GM12878 (cell line): ENCODE measurements at regions not wholly inside any gene's neighbourhood (a gene's known extent, or its start where the extent isn't known, plus 50 kb on each side); places are given as distances from the start of the nearest gene placed in this dataset.

Source experiments
- ATAC-seq: fragments of 200-7000 bp; cut with Tn5 transposase; 3 replicates; pipeline ENCODE4 v1.9.1; 2020; ENCODE audit warnings: mild to moderate bottlenecking, moderate library complexity
- BruUV-seq: library from RNA; stranded (reverse); fragments of 400-500 nt; replicated peaks from 2 replicates; lab custom pipeline; 2021; lab: Mats Ljungman, UMichigan
- CTCF ChIA-PET: fragments of 300-600 bp; sonication (Branson Sonifier 250); formaldehyde crosslinking; extraction: SDS; loops from one replicate; lab custom pipeline; 2021; ENCODE audit warnings: inconsistent platforms; lab: Yijun Ruan, JAX
- POLR2A ChIA-PET: fragments of 350-600 bp; formaldehyde crosslinking; extraction: SDS; loops from one replicate; lab custom pipeline; 2021; ENCODE audit warnings: inconsistent platforms; lab: Charles Lee
- RAD21 ChIA-PET: fragments of 300-600 bp; sonication (Branson Sonifier 250); formaldehyde crosslinking; loops from one replicate; lab custom pipeline; 2023; ENCODE audit warnings: antibody characterized with exemption; ENCODE audit not compliant: unreplicated experiment; lab: Charles Lee
- SMC1A ChIA-PET: fragments of 300-600 bp; sonication (Branson Sonifier 250); formaldehyde crosslinking; loops from one replicate; lab custom pipeline; 2023; ENCODE audit not compliant: unreplicated experiment, uncharacterized antibody; lab: Charles Lee
- DNase-seq: peaks from one replicate; pipeline ENCODE4 v3.0.0-alpha.2; 2011; ENCODE audit warnings: low read depth, low spot score
- FAIRE-seq: peaks from 3 replicates; lab custom pipeline; 2011; peaks lifted over from hg19 to GRCh38; lab: Jason Lieb, UNC
- H2AFZ ChIP-seq: 2 replicates; pipeline ENCODE4 v1.6.0; 2011; ENCODE audit warnings: low read depth, low read length, control low read depth; ENCODE audit not compliant: control insufficient read depth
- H3K27ac ChIP-seq: 2 replicates; pipeline ENCODE4 v1.5.1; 2011; ENCODE audit warnings: control low read depth; ENCODE audit not compliant: control insufficient read depth, insufficient read depth
- H3K27me3 ChIP-seq, 2 experiments: replicated peaks in 1 of 2; 2 replicates each; pipeline versions ENCODE4 v1.6.0 to v1.6.1; 2011; ENCODE audit warnings: low read length in 1 of 2; ENCODE audit not compliant: control insufficient read depth in 2 of 2, insufficient read depth in 2 of 2
- H3K36me3 ChIP-seq, 2 experiments: 2 replicates each; pipeline ENCODE4 v1.5.1; 2011; ENCODE audit warnings: low read length in 1 of 2; ENCODE audit not compliant: control insufficient read depth in 2 of 2, insufficient read depth in 2 of 2
- H3K4me1 ChIP-seq: 2 replicates; pipeline ENCODE4 v1.6.1; 2011; ENCODE audit warnings: mild to moderate bottlenecking, low read length, moderate library complexity, mixed read lengths; ENCODE audit not compliant: control insufficient read depth, insufficient read depth
- H3K4me2 ChIP-seq: 2 replicates; pipeline ENCODE4 v1.6.0; 2011; ENCODE audit warnings: control low read depth; ENCODE audit not compliant: control insufficient read depth, insufficient read depth
- H3K4me3 ChIP-seq: fragments of 200-600 bp; sonication (generic); 2 replicates; pipeline ENCODE4 v1.5.1; 2016
- H3K79me2 ChIP-seq: 2 replicates; pipeline ENCODE4 v1.6.0; 2011; ENCODE audit warnings: low read length; ENCODE audit not compliant: control insufficient read depth, insufficient read depth
- H3K9ac ChIP-seq: 2 replicates; pipeline ENCODE4 v1.8.0; 2011; ENCODE audit warnings: low read length, control low read depth, mixed read lengths; ENCODE audit not compliant: control insufficient read depth, insufficient read depth
- H3K9me3 ChIP-seq: replicated peaks from 3 replicates; pipeline ENCODE4 v1.5.1; 2011; ENCODE audit warnings: mild to moderate bottlenecking, low read length; ENCODE audit not compliant: control insufficient read depth, insufficient read depth
- H4K20me1 ChIP-seq: 2 replicates; pipeline ENCODE4 v1.6.0; 2011; ENCODE audit not compliant: control insufficient read depth, insufficient read depth
- CBX3 ChIP-seq: fragments of 200-600 bp; sonication (generic); IDR thresholded peaks from 2 replicates; pipeline ENCODE4 v1.6.1; 2016; ENCODE audit warnings: low read depth, borderline replicate concordance
- NR2C2 ChIP-seq: IDR thresholded peaks from 2 replicates; pipeline ENCODE4 v1.6.1; 2011; ENCODE audit warnings: borderline replicate concordance, low read depth; ENCODE audit not compliant: control insufficient read depth, insufficient read length
- NR2F1 ChIP-seq: fragments of 450-650 bp; conservative IDR thresholded peaks from 2 replicates; pipeline ENCODE4 v1.6.1; 2017; ENCODE audit warnings: mild to moderate bottlenecking
- WGBS: methylation state at CpG from one replicate; pipeline ENCODE4 v1.1.6; 2016; ENCODE audit warnings: low lambda C conversion rate; ENCODE audit not compliant: insufficient replicate concordance, insufficient coverage; ENCODE audit errors: missing lambda C conversion rate; 5-methylcytosine and 5-hydroxymethylcytosine counted together
- in situ Hi-C: fragments of 300-500 bp; cut with MboI; formaldehyde crosslinking; loops from 9 replicates; pipeline ENCODE4 v1.14.3; 2018; ENCODE audit warnings: mixed read lengths
- intact Hi-C: fragments of 100-400 bp; cut with micrococcal nuclease; formaldehyde crosslinking; loops from one replicate; pipeline ENCODE4 v1.14.2; 2022; ENCODE audit not compliant: unreplicated experiment
- TF ChIP-seq, protein P1 (sequence below): fragments of 450-650 bp; IDR thresholded peaks from 2 replicates; pipeline ENCODE4 v1.6.1; 2016; ENCODE audit warnings: mild to moderate bottlenecking, moderate library complexity, borderline replicate concordance
- TF ChIP-seq, protein P2 (sequence below): fragments of 450-650 bp; formaldehyde crosslinking; IDR thresholded peaks from 2 replicates; pipeline ENCODE4 v1.5.0; 2022; ENCODE audit warnings: mild to moderate bottlenecking, missing genetic modification characterization

DNA sequence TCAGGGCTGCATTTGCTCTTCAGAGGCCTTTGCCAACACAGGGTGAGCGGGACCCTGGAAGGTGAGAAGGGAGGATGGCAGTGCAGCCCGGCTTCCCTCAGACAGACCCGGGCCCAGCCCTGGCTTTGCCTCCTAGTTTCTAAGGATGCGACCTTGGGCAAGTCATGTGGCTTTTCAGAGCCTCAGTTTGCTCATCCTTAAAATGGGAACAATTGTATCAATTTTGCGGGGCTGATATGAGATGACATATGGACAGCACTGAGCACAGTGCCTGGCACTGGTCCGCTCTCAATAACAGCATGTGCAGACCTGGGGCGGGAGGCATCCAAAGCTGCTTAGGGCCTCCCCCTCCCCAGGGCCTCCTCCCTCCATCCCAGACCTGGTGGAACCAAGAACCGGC, 74.7 kb upstream of the THY1 start:
- RAD21 ChIA-PET, result no interaction called here
- intact Hi-C loops (no loop called here), in situ Hi-C loops (no loop called here)

More for the DNA sequence above, 74.7 kb upstream of the THY1 start:
- ATAC-seq (no peak), DNase-seq (no peak), FAIRE-seq (no peak)
- WGBS, result 33% methylated on average over 8 of the region's 8 CpGs
- no peak overlapping the region for H3K9ac ChIP-seq
- ChIA-PET CTCF (no interaction called here), SMC1A (no interaction called here), POLR2A (no interaction called here)
- no TSS peak for BruUV-seq
- H3K36me3 ChIP-seq, result no peaks in the 10 kb centered on the region
- no peak overlapping the region for H3K4me2 ChIP-seq
- TF ChIP-seq CBX3 (no peak), NR2F1 (no peak), NR2C2 (no peak)
- TF ChIP-seq, protein P1, sequence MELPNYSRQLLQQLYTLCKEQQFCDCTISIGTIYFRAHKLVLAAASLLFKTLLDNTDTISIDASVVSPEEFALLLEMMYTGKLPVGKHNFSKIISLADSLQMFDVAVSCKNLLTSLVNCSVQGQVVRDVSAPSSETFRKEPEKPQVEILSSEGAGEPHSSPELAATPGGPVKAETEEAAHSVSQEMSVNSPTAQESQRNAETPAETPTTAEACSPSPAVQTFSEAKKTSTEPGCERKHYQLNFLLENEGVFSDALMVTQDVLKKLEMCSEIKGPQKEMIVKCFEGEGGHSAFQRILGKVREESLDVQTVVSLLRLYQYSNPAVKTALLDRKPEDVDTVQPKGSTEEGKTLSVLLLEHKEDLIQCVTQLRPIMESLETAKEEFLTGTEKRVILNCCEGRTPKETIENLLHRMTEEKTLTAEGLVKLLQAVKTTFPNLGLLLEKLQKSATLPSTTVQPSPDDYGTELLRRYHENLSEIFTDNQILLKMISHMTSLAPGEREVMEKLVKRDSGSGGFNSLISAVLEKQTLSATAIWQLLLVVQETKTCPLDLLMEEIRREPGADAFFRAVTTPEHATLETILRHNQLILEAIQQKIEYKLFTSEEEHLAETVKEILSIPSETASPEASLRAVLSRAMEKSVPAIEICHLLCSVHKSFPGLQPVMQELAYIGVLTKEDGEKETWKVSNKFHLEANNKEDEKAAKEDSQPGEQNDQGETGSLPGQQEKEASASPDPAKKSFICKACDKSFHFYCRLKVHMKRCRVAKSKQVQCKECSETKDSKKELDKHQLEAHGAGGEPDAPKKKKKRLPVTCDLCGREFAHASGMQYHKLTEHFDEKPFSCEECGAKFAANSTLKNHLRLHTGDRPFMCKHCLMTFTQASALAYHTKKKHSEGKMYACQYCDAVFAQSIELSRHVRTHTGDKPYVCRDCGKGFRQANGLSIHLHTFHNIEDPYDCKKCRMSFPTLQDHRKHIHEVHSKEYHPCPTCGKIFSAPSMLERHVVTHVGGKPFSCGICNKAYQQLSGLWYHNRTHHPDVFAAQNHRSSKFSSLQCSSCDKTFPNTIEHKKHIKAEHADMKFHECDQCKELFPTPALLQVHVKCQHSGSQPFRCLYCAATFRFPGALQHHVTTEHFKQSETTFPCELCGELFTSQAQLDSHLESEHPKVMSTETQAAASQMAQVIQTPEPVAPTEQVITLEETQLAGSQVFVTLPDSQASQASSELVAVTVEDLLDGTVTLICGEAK, result no peak
- TF ChIP-seq, protein P2, sequence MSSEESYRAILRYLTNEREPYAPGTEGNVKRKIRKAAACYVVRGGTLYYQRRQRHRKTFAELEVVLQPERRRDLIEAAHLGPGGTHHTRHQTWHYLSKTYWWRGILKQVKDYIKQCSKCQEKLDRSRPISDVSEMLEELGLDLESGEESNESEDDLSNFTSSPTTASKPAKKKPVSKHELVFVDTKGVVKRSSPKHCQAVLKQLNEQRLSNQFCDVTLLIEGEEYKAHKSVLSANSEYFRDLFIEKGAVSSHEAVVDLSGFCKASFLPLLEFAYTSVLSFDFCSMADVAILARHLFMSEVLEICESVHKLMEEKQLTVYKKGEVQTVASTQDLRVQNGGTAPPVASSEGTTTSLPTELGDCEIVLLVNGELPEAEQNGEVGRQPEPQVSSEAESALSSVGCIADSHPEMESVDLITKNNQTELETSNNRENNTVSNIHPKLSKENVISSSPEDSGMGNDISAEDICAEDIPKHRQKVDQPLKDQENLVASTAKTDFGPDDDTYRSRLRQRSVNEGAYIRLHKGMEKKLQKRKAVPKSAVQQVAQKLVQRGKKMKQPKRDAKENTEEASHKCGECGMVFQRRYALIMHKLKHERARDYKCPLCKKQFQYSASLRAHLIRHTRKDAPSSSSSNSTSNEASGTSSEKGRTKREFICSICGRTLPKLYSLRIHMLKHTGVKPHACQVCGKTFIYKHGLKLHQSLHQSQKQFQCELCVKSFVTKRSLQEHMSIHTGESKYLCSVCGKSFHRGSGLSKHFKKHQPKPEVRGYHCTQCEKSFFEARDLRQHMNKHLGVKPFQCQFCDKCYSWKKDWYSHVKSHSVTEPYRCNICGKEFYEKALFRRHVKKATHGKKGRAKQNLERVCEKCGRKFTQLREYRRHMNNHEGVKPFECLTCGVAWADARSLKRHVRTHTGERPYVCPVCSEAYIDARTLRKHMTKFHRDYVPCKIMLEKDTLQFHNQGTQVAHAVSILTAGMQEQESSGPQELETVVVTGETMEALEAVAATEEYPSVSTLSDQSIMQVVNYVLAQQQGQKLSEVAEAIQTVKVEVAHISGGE (CRISPR knock-in tag), result no peak
- H2AFZ ChIP-seq, result no peak overlapping the region
- no peaks in the 10 kb centered on the region for H3K9me3 ChIP-seq
- no peaks in the 10 kb centered on the region for H3K79me2 ChIP-seq
- H3K27ac ChIP-seq, result no peak overlapping the region
- no peaks in the 10 kb centered on the region for H4K20me1 ChIP-seq
- peaks cover 1 to 2% of the 10 kb centered on the region in 2 experiments; a peak in 2 of 4 replicates for H3K27me3 ChIP-seq
- no peak overlapping the region for H3K4me3 ChIP-seq
- H3K4me1 ChIP-seq, result no peaks in the 10 kb centered on the region
